H1 (cell line): ENCODE measurements at regions not wholly inside any gene's neighbourhood (a gene's known extent, or its start where the extent isn't known, plus 50 kb on each side); places are given as distances from the start of the nearest gene placed in this dataset.

ENCODE experiments used
- GABPA ChIP-seq: IDR thresholded peaks from 2 replicates; pipeline ENCODE4 v1.6.1; 2011; ENCODE audit warnings: mild to moderate bottlenecking, low read length, moderate library complexity, borderline replicate concordance; ENCODE audit not compliant: insufficient read depth

DNA sequence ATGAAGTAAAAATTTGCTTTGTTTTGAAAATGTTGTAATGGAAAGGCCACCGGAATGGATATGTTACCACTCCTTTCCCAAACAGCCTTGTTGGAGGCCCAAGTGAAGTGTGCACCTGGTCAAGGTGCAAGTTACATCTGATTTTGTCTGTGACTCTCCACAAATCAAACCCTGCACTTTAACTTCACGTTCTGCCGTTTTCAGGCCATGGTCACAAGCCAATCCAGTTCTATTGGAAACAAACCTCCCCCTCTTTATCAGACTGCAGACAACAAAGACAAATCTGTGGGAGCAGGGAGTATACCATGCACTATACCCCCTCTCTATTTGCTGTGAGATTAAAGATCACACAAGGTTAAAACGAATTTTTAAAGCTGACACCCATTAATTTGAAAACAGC is 155.6 kb upstream of the RFC3 start (continued):
- no peak for TF ChIP-seq GABPA
